T-helper 2 cell treated with Interferon-gamma antibody and Interleukin-4, amounts not matched to agents 5 μg/mL and 100 μg/mL, for 36 hours (primary cell): ENCODE measurements at regions not wholly inside any gene's neighbourhood (a gene's known extent, or its start where the extent isn't known, plus 50 kb on each side); places are given as distances from the start of the nearest gene placed in this dataset.
"Not testable (repeated sequence)": the region's sequence is repeated elsewhere in the genome, so short reads cannot be mapped to it uniquely, and the experiment has no call there.

Experiments
- DNase-seq: peaks from one replicate; pipeline ENCODE4 v3.0.0; 2021; ENCODE audit warnings: low spot score
- H3K27ac Mint-ChIP-seq: one replicate; pipeline ENCODE4 v1.8.0; 2021; ENCODE audit warnings: mild to moderate bottlenecking, mixed read lengths
- H3K27me3 Mint-ChIP-seq: one replicate; pipeline ENCODE4 v1.8.0; 2021; ENCODE audit warnings: low read depth, mixed read lengths
- H3K36me3 Mint-ChIP-seq: one replicate; pipeline ENCODE4 v1.8.0; 2021; ENCODE audit warnings: low read depth, mixed read lengths
- H3K4me1 Mint-ChIP-seq: one replicate; pipeline ENCODE4 v1.8.0; 2021; ENCODE audit warnings: low read depth, mixed read lengths
- H3K4me3 Mint-ChIP-seq: one replicate; pipeline ENCODE4 v1.8.0; 2022; ENCODE audit warnings: mild to moderate bottlenecking, moderate library complexity, mixed read lengths
- H3K9me3 Mint-ChIP-seq: one replicate; pipeline ENCODE4 v1.8.0; 2021; ENCODE audit warnings: mixed read lengths

GRCh38 chr10:129193148-129193547 is 273.9 kb upstream of the MGMT start:
- H3K36me3 Mint-ChIP-seq: no peaks in the 10 kb centered on the region
- H3K27me3 Mint-ChIP-seq: peaks cover 27% of the 10 kb centered on the region
- peaks cover 7% of the 10 kb centered on the region for H3K4me1 Mint-ChIP-seq
- no peak overlapping the region for H3K4me3 Mint-ChIP-seq
- no peak overlapping the region for H3K27ac Mint-ChIP-seq
- H3K9me3 Mint-ChIP-seq: no peaks in the 10 kb centered on the region
- DNase-seq: no peak

DNA sequence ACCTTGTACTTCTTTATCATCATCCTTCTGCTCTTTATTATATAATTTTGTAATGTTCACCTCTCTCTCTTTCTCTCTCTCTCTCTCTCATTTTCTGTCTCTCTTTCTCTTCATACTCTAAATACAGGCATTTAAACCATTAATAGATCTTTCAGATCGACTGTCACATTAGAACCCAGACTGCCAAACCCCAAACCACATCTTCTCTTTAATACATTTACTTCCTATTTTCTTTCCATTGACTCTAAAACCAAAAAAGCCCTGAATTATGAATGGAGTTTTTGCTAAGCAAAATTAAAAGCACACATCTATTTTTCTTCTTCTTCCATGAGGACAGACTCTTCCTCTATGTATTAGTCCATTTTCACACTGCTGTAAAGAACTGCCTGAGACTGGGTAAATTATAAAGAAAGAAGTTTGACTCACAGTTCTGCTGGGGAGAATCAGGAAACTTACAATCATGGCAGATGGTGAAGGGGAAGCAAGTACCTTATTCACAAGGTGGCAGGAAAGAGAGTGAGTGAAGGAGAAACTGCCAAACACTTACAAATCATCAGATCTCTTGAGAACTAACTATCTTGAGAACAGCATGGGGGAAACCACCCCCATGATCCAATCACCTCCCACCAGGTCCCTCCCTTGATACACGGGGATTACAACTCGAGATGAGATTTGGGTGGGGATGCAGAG is 272.7 kb upstream of the MGMT start:
- peaks cover 25% of the 10 kb centered on the region for H3K27me3 Mint-ChIP-seq
- no peak for DNase-seq
- no peaks in the 10 kb centered on the region for H3K36me3 Mint-ChIP-seq
- H3K27ac Mint-ChIP-seq: no peak overlapping the region
- H3K4me1 Mint-ChIP-seq: peaks cover 7% of the 10 kb centered on the region
- H3K9me3 Mint-ChIP-seq: no peaks in the 10 kb centered on the region
- H3K4me3 Mint-ChIP-seq: no peak overlapping the region

GRCh38 chr10:129199826-129200225 is 267.2 kb upstream of the MGMT start:
- DNase-seq: no peak
- no peaks in the 10 kb centered on the region for H3K36me3 Mint-ChIP-seq
- H3K4me1 Mint-ChIP-seq: no peaks in the 10 kb centered on the region
- H3K27me3 Mint-ChIP-seq: no peaks in the 10 kb centered on the region
- no peak overlapping the region for H3K27ac Mint-ChIP-seq
- H3K9me3 Mint-ChIP-seq: no peaks in the 10 kb centered on the region
- H3K4me3 Mint-ChIP-seq: no peak overlapping the region

- no peak for DNase-seq
- Mint-ChIP-seq H3K27me3 (peaks cover 3% of the 10 kb centered on the region), H3K36me3 (no peaks in the 10 kb centered on the region), H3K27ac (no peak overlapping the region), H3K4me1 (no peaks in the 10 kb centered on the region), H3K4me3 (no peak overlapping the region), H3K9me3 (no peaks in the 10 kb centered on the region)
These were observed 263.2 kb upstream of the MGMT start for GRCh38 chr10:129203819-129204218.

DNA sequence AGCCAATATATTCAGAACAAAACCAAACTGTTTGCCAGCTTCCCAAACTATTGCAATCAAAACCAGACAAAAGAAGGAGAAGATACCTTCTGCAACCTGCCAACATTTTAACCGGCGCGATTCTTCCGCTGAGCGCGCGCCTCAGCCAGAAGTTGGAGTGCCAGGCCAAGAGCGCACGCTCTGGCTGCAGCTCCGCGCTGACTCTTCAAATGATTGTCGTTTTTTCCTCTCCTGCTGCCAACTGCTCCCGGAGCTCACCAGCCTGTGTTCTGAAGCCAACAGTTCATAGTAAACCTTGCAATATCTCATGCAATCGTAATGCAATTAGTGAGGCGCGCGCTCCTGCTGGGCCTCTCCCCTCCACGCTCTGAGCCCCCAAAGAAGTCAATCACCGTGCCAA is 259.7 kb upstream of the MGMT start:
- peaks cover 3% of the 10 kb centered on the region for H3K27me3 Mint-ChIP-seq
- DNase-seq: no peak
- no peaks in the 10 kb centered on the region for H3K36me3 Mint-ChIP-seq
- H3K27ac Mint-ChIP-seq: no peak overlapping the region
- no peaks in the 10 kb centered on the region for H3K9me3 Mint-ChIP-seq
- no peaks in the 10 kb centered on the region for H3K4me1 Mint-ChIP-seq
- no peak overlapping the region for H3K4me3 Mint-ChIP-seq

DNA sequence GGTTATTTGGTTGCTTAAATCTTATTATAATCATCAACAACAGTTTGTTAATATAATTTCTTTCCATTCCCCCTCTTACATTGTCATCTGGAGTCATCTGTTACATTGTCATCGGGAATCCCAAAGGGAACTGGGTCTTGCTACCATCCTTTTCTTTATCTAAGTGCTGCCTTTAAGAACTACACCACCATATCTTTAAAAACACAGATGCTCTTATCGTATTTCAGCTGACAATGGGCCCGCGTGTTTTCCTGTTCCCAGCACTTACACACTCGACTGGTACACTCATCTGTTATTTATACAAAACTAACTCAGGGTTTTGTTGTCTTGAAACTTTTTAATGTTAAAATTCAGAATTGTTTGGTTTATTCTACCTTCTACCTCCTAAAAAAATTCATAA is 256.2 kb upstream of the MGMT start:
- H3K9me3 Mint-ChIP-seq: no peaks in the 10 kb centered on the region
- H3K36me3 Mint-ChIP-seq: no peaks in the 10 kb centered on the region
- no peaks in the 10 kb centered on the region for H3K4me1 Mint-ChIP-seq
- H3K27me3 Mint-ChIP-seq: peaks cover 5% of the 10 kb centered on the region
- DNase-seq: no peak
- no peak overlapping the region for H3K27ac Mint-ChIP-seq
- H3K4me3 Mint-ChIP-seq: no peak overlapping the region

DNA sequence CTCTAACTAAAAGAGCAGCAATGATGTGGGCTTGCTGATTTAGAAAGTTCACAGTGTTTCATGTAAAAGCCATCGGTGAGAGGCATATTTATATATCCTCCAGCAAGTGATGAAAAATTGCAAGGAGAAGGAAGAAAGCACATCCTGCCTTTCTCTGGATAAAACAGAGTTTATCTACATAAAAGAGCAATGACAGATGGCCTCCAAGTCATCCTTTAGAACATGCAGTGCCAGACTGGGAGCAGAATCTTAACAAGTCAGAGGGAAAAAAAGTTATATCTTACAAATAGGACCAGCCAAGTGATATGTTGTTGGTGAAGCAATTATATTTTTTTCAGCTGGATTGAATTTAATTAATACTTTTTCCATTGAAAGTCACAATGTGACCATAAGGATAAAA is 253.8 kb upstream of the MGMT start:
- no peaks in the 10 kb centered on the region for H3K4me1 Mint-ChIP-seq
- no peak for DNase-seq
- no peak overlapping the region for H3K4me3 Mint-ChIP-seq
- no peaks in the 10 kb centered on the region for H3K9me3 Mint-ChIP-seq
- H3K27ac Mint-ChIP-seq: no peak overlapping the region
- peaks cover 5% of the 10 kb centered on the region for H3K27me3 Mint-ChIP-seq
- H3K36me3 Mint-ChIP-seq: no peaks in the 10 kb centered on the region

DNA sequence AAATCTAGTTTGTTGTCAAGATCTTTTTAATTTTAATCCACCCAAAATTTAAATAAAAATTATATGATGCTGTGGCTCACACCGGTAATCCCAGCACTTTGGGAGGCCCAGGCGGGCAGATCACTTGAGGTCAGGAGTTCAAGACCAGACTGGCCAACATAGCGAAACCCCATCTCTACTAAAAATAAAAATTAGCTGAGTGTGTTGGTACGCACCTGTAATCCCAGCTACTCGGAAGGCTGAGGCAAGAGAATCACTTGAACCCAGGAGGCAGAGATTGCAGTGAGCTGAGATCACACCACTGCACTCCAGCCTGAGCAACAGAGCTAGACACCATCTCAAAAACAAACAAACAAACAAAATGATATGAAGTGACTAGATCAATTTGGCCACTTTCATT is 253.0 kb upstream of the MGMT start:
- not testable (repeated sequence) for H3K27ac Mint-ChIP-seq, H3K27me3 Mint-ChIP-seq, DNase-seq, H3K4me3 Mint-ChIP-seq, H3K4me1 Mint-ChIP-seq, H3K36me3 Mint-ChIP-seq, H3K9me3 Mint-ChIP-seq

DNA sequence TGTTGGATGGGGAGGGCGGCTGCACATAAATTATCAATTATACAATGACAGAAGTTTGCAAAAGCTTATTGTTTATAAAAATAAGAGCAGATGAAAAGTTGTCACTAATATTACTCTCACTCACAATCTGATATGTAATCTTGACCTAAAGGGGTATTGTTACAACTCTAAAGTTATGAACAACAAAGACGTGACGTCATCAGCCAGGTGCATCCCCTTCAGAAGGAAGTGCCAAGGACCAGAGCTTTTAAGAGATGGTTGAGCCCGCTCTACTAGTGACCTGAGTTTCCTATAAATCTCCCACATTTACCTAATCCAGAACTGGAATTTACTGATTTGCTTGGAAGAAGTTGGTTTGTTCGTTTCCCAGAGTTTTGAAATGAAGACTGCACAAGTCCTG is 247.7 kb upstream of the MGMT start:
- Mint-ChIP-seq H3K27ac (no peak overlapping the region), H3K9me3 (no peaks in the 10 kb centered on the region), H3K4me3 (no peak overlapping the region), H3K27me3 (peaks cover 2% of the 10 kb centered on the region), H3K36me3 (no peaks in the 10 kb centered on the region), H3K4me1 (no peaks in the 10 kb centered on the region)
- DNase-seq: no peak

DNA sequence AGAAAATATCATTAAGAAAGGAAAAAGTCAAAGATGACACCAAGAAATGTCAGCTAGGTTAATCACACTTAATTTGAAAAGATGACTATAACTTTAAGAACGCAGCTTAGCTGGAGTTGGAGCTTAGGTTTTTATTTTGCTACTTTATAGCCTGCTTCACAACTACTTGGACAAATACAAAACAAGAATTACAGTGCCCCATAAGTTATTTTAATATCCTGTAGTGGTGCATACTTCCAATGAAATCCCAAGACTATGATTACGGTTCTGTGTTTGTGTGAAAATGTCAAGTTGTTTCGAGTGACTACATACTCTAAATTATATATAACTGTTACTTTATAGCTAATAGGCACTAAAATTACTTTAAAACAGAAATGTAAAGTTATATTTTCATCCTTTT is 244.6 kb upstream of the MGMT start:
- no peaks in the 10 kb centered on the region for H3K9me3 Mint-ChIP-seq
- no peaks in the 10 kb centered on the region for H3K4me1 Mint-ChIP-seq
- no peak for DNase-seq
- H3K4me3 Mint-ChIP-seq: no peak overlapping the region
- H3K27ac Mint-ChIP-seq: no peak overlapping the region
- peaks cover 2% of the 10 kb centered on the region for H3K27me3 Mint-ChIP-seq
- no peaks in the 10 kb centered on the region for H3K36me3 Mint-ChIP-seq

GRCh38 chr10:129223363-129223762 is 243.7 kb upstream of the MGMT start:
- H3K27me3 Mint-ChIP-seq: peaks cover 5% of the 10 kb centered on the region
- no peak overlapping the region for H3K4me3 Mint-ChIP-seq
- no peaks in the 10 kb centered on the region for H3K36me3 Mint-ChIP-seq
- no peaks in the 10 kb centered on the region for H3K4me1 Mint-ChIP-seq
- DNase-seq: no peak
- no peak overlapping the region for H3K27ac Mint-ChIP-seq
- no peaks in the 10 kb centered on the region for H3K9me3 Mint-ChIP-seq

DNA sequence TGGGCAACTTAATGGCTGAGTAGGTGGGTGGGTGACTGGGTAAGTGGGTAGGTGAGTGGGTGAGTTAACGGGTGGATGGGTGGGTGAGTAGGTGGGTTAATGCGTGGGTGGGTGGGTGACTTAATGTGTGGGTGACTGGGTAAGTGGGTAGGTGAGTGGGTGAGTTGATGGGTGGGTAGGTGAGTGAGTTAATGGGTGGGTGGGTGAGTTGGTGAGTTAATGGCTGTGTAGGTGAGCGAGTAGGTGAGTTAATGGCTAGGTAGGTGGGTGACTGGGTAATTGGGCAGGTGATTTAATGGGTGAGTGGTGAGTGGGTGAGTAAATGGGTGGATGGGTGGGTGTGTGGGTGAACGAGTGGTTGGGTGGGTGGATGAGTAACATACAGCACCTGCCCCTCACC is 243.0 kb upstream of the MGMT start:
- no peak for DNase-seq
- Mint-ChIP-seq H3K27ac (no peak overlapping the region), H3K9me3 (no peaks in the 10 kb centered on the region), H3K4me1 (no peaks in the 10 kb centered on the region), H3K36me3 (no peaks in the 10 kb centered on the region), H3K4me3 (no peak overlapping the region), H3K27me3 (peaks cover 5% of the 10 kb centered on the region)

- Mint-ChIP-seq H3K27me3 (peaks cover 3% of the 10 kb centered on the region), H3K36me3 (no peaks in the 10 kb centered on the region)
These were observed 235.2 kb upstream of the MGMT start for GRCh38 chr10:129231821-129232220.

GRCh38 chr10:129233351-129234148 is 233.5 kb upstream of the MGMT start:
- no peak for DNase-seq
- H3K9me3 Mint-ChIP-seq: no peaks in the 10 kb centered on the region
- H3K27me3 Mint-ChIP-seq: no peaks in the 10 kb centered on the region
- H3K36me3 Mint-ChIP-seq: no peaks in the 10 kb centered on the region
- H3K27ac Mint-ChIP-seq: no peak overlapping the region
- no peak overlapping the region for H3K4me3 Mint-ChIP-seq
- no peaks in the 10 kb centered on the region for H3K4me1 Mint-ChIP-seq

More at GRCh38 chr10:129231821-129232220, 235.2 kb upstream of the MGMT start:
- Mint-ChIP-seq H3K4me1 (no peaks in the 10 kb centered on the region), H3K4me3 (no peak overlapping the region), H3K9me3 (no peaks in the 10 kb centered on the region), H3K27ac (no peak overlapping the region)
- DNase-seq: no peak
